ENCODE measurements at regions not wholly inside any gene's neighbourhood (a gene's known extent, or its start where the extent isn't known, plus 50 kb on each side); places are given as distances from the start of the nearest gene placed in this dataset.

- in situ Hi-C loops (cut with MboI; ENCODE audit: low pct_unique_long_range_greater_than_20kb, low sequenced_read_pairs) = no loop called here
- DNase-seq = no peak
These were observed 264.9 kb downstream of the ICOS start for GRCh38 chr2:204201507-204201906.

GRCh38 chr2:204202253-204202652 is 265.7 kb downstream of the ICOS start:
- DNase-seq = no peak
- in situ Hi-C loops (cut with MboI; ENCODE audit: low pct_unique_long_range_greater_than_20kb, low sequenced_read_pairs) = no loop called here

- in situ Hi-C loops (cut with MboI; ENCODE audit: low pct_unique_long_range_greater_than_20kb, low sequenced_read_pairs) = no loop called here
- DNase-seq = no peak
These were observed 267.1 kb downstream of the ICOS start for GRCh38 chr2:204203704-204204103.

GRCh38 chr2:204205082-204205481 is 268.5 kb downstream of the ICOS start:
- no peak for DNase-seq
- in situ Hi-C loops (cut with MboI; ENCODE audit: low pct_unique_long_range_greater_than_20kb, low sequenced_read_pairs) = no loop called here

- in situ Hi-C loops (cut with MboI; ENCODE audit: low pct_unique_long_range_greater_than_20kb, low sequenced_read_pairs) = no loop called here
- DNase-seq = no peak
These were observed 269.0 kb downstream of the ICOS start for GRCh38 chr2:204205538-204205937.

GRCh38 chr2:204207866-204208265 is 271.3 kb downstream of the ICOS start:
- DNase-seq = no peak
- in situ Hi-C loops (cut with MboI; ENCODE audit: low pct_unique_long_range_greater_than_20kb, low sequenced_read_pairs) = no loop called here

- DNase-seq = no peak
- in situ Hi-C loops (cut with MboI; ENCODE audit: low pct_unique_long_range_greater_than_20kb, low sequenced_read_pairs) = no loop called here
These were observed 277.0 kb downstream of the ICOS start for GRCh38 chr2:204213588-204213987.

- no peak for DNase-seq
- in situ Hi-C loops (cut with MboI; ENCODE audit: low pct_unique_long_range_greater_than_20kb, low sequenced_read_pairs) = no loop called here
These were observed 281.5 kb downstream of the ICOS start for GRCh38 chr2:204218040-204218439.

- no peak for DNase-seq
- in situ Hi-C loops (cut with MboI; ENCODE audit: low pct_unique_long_range_greater_than_20kb, low sequenced_read_pairs) = no loop called here
These were observed 282.6 kb downstream of the ICOS start for GRCh38 chr2:204219196-204219595.

- in situ Hi-C loops (cut with MboI; ENCODE audit: low pct_unique_long_range_greater_than_20kb, low sequenced_read_pairs) = no loop called here
- DNase-seq = no peak
These were observed 284.3 kb downstream of the ICOS start for GRCh38 chr2:204220896-204221295.

- in situ Hi-C loops (cut with MboI; ENCODE audit: low pct_unique_long_range_greater_than_20kb, low sequenced_read_pairs) = no loop called here
- no peak for DNase-seq
These were observed 286.5 kb downstream of the ICOS start for GRCh38 chr2:204223046-204223445.

- no peak for DNase-seq
- in situ Hi-C loops (cut with MboI; ENCODE audit: low pct_unique_long_range_greater_than_20kb, low sequenced_read_pairs) = no loop called here
These were observed 287.0 kb downstream of the ICOS start for GRCh38 chr2:204223544-204223943.

GRCh38 chr2:204225671-204226073 is 289.1 kb downstream of the ICOS start:
- in situ Hi-C loops (cut with MboI; ENCODE audit: low pct_unique_long_range_greater_than_20kb, low sequenced_read_pairs) = no loop called here
- no peak for DNase-seq

GRCh38 chr2:204226305-204226880 is 289.8 kb downstream of the ICOS start:
- in situ Hi-C loops (cut with MboI; ENCODE audit: low pct_unique_long_range_greater_than_20kb, low sequenced_read_pairs) = no loop called here
- DNase-seq = no peak

- DNase-seq = no peak
- in situ Hi-C loops (cut with MboI; ENCODE audit: low pct_unique_long_range_greater_than_20kb, low sequenced_read_pairs) = no loop called here
These were observed 291.8 kb downstream of the ICOS start for GRCh38 chr2:204228169-204228886.

GRCh38 chr2:204234248-204234647 is 297.7 kb downstream of the ICOS start:
- in situ Hi-C loops (cut with MboI; ENCODE audit: low pct_unique_long_range_greater_than_20kb, low sequenced_read_pairs) = no loop called here
- DNase-seq = no peak

- DNase-seq = no peak
- in situ Hi-C loops (cut with MboI; ENCODE audit: low pct_unique_long_range_greater_than_20kb, low sequenced_read_pairs) = no loop called here
These were observed 298.3 kb downstream of the ICOS start for GRCh38 chr2:204234879-204235278.

- DNase-seq = no peak
- in situ Hi-C loops (cut with MboI; ENCODE audit: low pct_unique_long_range_greater_than_20kb, low sequenced_read_pairs) = no loop called here
These were observed 300.9 kb downstream of the ICOS start for GRCh38 chr2:204237416-204237815.

GRCh38 chr2:204239411-204240165 is 303.0 kb downstream of the ICOS start:
- in situ Hi-C loops (cut with MboI; ENCODE audit: low pct_unique_long_range_greater_than_20kb, low sequenced_read_pairs) = no loop called here
- no peak for DNase-seq

- in situ Hi-C loops (cut with MboI; ENCODE audit: low pct_unique_long_range_greater_than_20kb, low sequenced_read_pairs) = no loop called here
- no peak for DNase-seq
These were observed 304.3 kb upstream of the PARD3B start for GRCh38 chr2:204240961-204241360.

Measured in KBM-7 (cell line).